ENCODE measurements at regions not wholly inside any gene's neighbourhood (a gene's known extent, or its start where the extent isn't known, plus 50 kb on each side); places are given as distances from the start of the nearest gene placed in this dataset.
A peak's percentile ranks its signal among the peaks of the same experiment; 100 is the strongest.

DNA sequence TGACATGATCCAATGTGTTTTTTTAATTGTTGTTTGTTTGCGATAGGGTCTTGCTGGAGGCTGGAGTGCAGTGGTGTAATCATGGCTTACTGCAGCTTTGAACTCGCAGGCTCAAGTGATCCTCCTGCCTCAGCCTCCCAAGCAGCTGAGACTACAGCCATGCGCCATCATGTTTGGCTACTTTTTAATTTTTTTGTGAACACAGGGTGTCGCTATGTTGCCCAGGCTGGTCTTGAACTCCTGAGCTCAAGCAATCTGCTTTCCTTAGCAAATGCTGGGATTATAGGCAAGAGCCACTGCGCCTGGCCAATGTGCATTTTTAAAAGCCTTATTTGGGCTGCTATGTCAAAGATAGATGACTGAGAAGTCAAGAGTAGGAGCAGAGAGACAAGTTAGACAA, 123.0 kb downstream of the EDEM1 start:
- TF ChIP-seq U2AF1 (optimal IDR thresholded peaks at IDR 0.05; ENCODE audit: low read depth, low read length): no peak
- TF ChIP-seq ZNF12 (CRISPR knock-in tag; IDR thresholded peaks at IDR 0.05): no peak
- TF ChIP-seq IRF2 (CRISPR knock-in tag; IDR thresholded peaks at IDR 0.05): no peak
- TF ChIP-seq HDAC2 (IDR thresholded peaks at IDR 0.05): no peak
- TF ChIP-seq, protein P1, sequence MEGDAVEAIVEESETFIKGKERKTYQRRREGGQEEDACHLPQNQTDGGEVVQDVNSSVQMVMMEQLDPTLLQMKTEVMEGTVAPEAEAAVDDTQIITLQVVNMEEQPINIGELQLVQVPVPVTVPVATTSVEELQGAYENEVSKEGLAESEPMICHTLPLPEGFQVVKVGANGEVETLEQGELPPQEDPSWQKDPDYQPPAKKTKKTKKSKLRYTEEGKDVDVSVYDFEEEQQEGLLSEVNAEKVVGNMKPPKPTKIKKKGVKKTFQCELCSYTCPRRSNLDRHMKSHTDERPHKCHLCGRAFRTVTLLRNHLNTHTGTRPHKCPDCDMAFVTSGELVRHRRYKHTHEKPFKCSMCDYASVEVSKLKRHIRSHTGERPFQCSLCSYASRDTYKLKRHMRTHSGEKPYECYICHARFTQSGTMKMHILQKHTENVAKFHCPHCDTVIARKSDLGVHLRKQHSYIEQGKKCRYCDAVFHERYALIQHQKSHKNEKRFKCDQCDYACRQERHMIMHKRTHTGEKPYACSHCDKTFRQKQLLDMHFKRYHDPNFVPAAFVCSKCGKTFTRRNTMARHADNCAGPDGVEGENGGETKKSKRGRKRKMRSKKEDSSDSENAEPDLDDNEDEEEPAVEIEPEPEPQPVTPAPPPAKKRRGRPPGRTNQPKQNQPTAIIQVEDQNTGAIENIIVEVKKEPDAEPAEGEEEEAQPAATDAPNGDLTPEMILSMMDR (IDR thresholded peaks at IDR 0.05 in 2 of 3, conservative IDR thresholded peaks at IDR 0.05 in 1 of 3; ENCODE audit: insufficient read depth in 2 of 3, low read depth in 1 of 3, low read length in 3 of 3): peak; percentile 31 to 55 (median 52); a peak in 4 of 6 replicates
- TF ChIP-seq HCFC1 (IDR thresholded peaks at IDR 0.05; ENCODE audit: low read depth, low read length): no peak
